ENCODE measurements at regions not wholly inside any gene's neighbourhood (a gene's known extent, or its start where the extent isn't known, plus 50 kb on each side); places are given as distances from the start of the nearest gene placed in this dataset.

DNA sequence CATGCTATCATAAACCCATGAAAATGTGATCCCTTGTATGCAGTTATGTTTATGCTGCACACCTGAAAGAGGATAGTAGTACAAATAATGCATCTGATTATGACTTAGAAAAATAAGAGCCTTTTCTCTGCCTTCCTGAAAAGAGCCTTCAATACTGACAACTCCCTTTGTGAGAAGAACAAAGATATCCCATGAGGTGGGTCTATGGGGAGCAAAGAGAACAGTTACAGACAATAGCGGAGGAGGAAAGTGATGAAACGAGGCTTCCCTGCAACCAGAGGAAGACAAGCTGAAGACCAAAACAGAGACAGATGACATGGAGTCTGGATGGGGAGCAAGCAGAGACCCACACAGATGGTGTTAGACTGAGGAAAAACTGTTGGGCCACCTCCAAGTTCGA, 598.3 kb upstream of the PLXNA2 start:
- TF ChIP-seq, protein P1, sequence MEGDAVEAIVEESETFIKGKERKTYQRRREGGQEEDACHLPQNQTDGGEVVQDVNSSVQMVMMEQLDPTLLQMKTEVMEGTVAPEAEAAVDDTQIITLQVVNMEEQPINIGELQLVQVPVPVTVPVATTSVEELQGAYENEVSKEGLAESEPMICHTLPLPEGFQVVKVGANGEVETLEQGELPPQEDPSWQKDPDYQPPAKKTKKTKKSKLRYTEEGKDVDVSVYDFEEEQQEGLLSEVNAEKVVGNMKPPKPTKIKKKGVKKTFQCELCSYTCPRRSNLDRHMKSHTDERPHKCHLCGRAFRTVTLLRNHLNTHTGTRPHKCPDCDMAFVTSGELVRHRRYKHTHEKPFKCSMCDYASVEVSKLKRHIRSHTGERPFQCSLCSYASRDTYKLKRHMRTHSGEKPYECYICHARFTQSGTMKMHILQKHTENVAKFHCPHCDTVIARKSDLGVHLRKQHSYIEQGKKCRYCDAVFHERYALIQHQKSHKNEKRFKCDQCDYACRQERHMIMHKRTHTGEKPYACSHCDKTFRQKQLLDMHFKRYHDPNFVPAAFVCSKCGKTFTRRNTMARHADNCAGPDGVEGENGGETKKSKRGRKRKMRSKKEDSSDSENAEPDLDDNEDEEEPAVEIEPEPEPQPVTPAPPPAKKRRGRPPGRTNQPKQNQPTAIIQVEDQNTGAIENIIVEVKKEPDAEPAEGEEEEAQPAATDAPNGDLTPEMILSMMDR (IDR thresholded peaks at IDR 0.05): no peak
- TF ChIP-seq POLR2A (IDR thresholded peaks at IDR 0.05): no peak

All from lower leg skin (tissue), 3 donors.